ENCODE measurements at regions not wholly inside any gene's neighbourhood (a gene's known extent, or its start where the extent isn't known, plus 50 kb on each side); places are given as distances from the start of the nearest gene placed in this dataset.

DNA sequence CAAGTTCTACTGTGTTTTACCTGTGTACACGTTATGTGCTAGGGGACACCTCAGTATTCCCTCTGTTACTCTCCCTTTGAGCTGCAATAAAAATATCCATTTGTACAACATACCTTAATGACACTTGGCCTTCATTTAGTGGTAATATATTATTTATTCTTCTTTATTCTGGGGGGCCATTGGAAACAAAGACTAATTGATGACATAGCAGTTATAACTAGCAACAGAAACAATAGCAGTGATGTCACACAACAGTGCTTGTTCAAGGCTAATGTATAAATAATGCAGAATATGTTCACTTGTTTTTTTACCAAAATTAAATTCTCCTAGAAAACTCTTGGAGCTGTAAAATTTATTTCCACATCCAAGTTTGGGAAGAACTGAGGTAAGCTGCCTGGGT is 92.2 kb upstream of the FAM83B start:
- TF ChIP-seq POLR2A (IDR thresholded peaks at IDR 0.05; ENCODE audit: low read length) (no peak), GATA1 (IDR thresholded peaks at IDR 0.05; ENCODE audit: low read depth, low read length) (no peak)

Data from erythroblast (primary cell).